ENCODE measurements at regions not wholly inside any gene's neighbourhood (a gene's known extent, or its start where the extent isn't known, plus 50 kb on each side); places are given as distances from the start of the nearest gene placed in this dataset.
"Not testable (repeated sequence)": the region's sequence is repeated elsewhere in the genome, so short reads cannot be mapped to it uniquely, and the experiment has no call there.

GRCh38 chr4:81343536-81343935 is 128.2 kb downstream of the RASGEF1B start:
- Mint-ChIP-seq H3K27me3 (ENCODE audit: low read depth) (no peaks in the 10 kb centered on the region), H3K9me3 (no peaks in the 10 kb centered on the region), H3K27ac (no peak overlapping the region), H3K4me1 (ENCODE audit: low read depth) (no peaks in the 10 kb centered on the region), H3K4me3 (no peak overlapping the region), H3K36me3 (ENCODE audit: low read depth) (no peaks in the 10 kb centered on the region)
- no peak for DNase-seq (ENCODE audit: low spot score)

GRCh38 chr4:81343046-81343445 is 128.0 kb upstream of the PRKG2 start:
- no peaks in the 10 kb centered on the region for H3K9me3 Mint-ChIP-seq
- DNase-seq (ENCODE audit: low spot score) = no peak
- H3K4me1 Mint-ChIP-seq (ENCODE audit: low read depth) = no peaks in the 10 kb centered on the region
- no peak overlapping the region for H3K4me3 Mint-ChIP-seq
- H3K36me3 Mint-ChIP-seq (ENCODE audit: low read depth) = no peaks in the 10 kb centered on the region
- H3K27me3 Mint-ChIP-seq (ENCODE audit: low read depth) = no peaks in the 10 kb centered on the region
- no peak overlapping the region for H3K27ac Mint-ChIP-seq

DNA sequence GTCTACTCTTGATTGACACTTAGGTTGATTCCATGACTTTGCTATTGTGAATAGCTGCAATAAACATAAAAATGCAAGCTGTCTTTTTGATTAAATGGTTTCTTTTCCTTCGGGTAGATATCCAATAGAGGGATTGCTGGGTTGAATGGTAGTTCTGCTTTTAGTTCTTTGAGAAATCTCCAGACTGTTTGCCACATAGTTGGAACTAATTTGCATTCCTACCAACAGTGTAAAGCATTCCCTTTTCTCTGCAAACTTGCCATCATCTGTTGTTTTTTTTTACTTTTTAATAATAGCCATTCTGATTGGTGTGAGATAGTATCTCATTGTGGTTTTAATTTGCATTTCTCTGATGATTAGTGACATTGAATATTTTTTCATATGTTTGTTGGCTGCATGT is 122.2 kb upstream of the PRKG2 start:
- Mint-ChIP-seq H3K4me1 (ENCODE audit: low read depth) (no peaks in the 10 kb centered on the region), H3K4me3 (no peak overlapping the region), H3K27me3 (ENCODE audit: low read depth) (no peaks in the 10 kb centered on the region), H3K36me3 (ENCODE audit: low read depth) (no peaks in the 10 kb centered on the region), H3K9me3 (no peaks in the 10 kb centered on the region), H3K27ac (no peak overlapping the region)
- no peak for DNase-seq (ENCODE audit: low spot score)

DNA sequence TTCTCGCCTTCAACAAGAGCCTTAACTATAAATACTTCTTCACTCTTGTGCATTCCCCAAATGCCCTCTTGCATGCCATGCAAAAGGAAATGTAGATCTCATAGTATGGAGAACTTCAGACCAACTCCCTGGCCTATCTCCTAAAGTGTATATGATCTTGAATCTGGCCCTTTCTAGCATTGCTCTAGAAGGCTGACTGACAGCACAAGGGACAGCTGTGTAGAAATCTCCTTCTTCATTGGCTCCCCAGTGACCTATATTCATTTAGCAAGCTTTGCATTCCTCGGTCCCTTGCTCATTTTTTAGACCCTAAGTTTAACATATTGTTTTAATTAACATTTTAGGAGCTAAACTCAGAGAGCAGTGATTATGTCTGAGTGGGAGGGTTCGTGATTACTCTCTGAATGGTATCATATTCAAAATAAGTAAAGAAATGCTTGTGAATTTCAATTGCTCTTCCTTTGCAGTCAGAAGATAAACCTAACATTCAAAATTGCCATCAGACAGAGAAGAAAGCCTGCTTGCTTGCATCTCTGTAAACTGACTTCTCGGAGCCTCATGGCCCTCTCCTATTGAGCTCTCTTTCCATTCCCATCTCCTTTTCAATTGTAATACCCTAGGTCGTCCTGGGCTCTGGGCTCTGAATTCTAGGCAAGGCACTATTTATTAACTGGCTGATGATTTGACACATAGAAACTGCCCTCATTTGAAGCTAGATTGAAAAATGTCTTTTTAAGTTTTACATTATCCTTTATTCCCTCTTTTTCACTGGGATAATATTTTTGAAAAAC is 120.3 kb upstream of the PRKG2 start:
- Mint-ChIP-seq H3K4me3 (no peak overlapping the region), H3K4me1 (ENCODE audit: low read depth) (no peaks in the 10 kb centered on the region), H3K27ac (no peak overlapping the region), H3K27me3 (ENCODE audit: low read depth) (no peaks in the 10 kb centered on the region), H3K9me3 (no peaks in the 10 kb centered on the region), H3K36me3 (ENCODE audit: low read depth) (no peaks in the 10 kb centered on the region)
- no peak for DNase-seq (ENCODE audit: low spot score)

GRCh38 chr4:81330018-81330417 is 115.0 kb upstream of the PRKG2 start:
- Mint-ChIP-seq H3K4me1 (ENCODE audit: low read depth) (no peaks in the 10 kb centered on the region), H3K36me3 (ENCODE audit: low read depth) (no peaks in the 10 kb centered on the region), H3K4me3 (no peak overlapping the region), H3K27ac (no peak overlapping the region), H3K9me3 (no peaks in the 10 kb centered on the region), H3K27me3 (ENCODE audit: low read depth) (peaks cover 6% of the 10 kb centered on the region)
- no peak for DNase-seq (ENCODE audit: low spot score)

DNA sequence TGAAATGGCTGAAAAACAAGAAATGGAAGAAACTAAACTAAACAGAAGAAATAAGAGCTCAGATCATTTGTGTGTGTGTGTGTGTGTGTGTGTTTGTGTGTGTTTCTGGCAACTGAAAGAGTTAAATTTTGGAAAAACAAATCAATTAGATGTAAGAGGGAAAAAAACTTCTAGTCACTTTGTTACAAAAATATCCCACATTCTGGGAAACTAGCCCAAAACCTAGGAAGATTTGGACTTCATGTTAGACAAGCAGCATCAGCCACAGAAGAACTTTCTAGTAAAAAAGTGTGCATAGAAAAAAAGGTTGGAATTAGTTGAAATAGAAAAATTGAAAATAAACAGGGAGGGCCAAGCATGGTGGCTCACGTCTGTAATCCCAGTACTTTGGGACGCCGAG is 111.6 kb upstream of the PRKG2 start:
- Mint-ChIP-seq H3K27ac (no peak overlapping the region), H3K4me1 (ENCODE audit: low read depth) (no peaks in the 10 kb centered on the region), H3K27me3 (ENCODE audit: low read depth) (peaks cover 6% of the 10 kb centered on the region), H3K36me3 (ENCODE audit: low read depth) (no peaks in the 10 kb centered on the region), H3K4me3 (no peak overlapping the region), H3K9me3 (no peaks in the 10 kb centered on the region)
- no peak for DNase-seq (ENCODE audit: low spot score)

DNA sequence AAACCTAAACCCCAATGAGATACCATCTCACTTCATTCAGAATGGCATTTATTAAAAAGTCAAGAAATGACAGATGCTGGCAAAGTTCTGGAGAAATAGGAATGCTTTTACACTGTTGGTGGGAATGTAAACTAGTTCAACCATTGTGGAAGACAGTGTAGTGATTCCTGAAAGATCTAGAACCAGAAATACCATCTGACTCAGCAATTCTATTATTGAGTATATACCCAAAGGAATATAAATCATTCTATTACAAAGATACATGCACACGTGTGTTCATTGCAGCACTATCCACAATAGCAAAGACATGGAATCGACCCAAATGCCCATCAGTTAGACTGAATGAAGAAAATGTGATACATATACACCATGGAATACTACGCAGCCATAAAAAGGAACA is 109.6 kb upstream of the PRKG2 start:
- H3K27me3 Mint-ChIP-seq (ENCODE audit: low read depth); DNase-seq (ENCODE audit: low spot score): not testable (repeated sequence)

DNA sequence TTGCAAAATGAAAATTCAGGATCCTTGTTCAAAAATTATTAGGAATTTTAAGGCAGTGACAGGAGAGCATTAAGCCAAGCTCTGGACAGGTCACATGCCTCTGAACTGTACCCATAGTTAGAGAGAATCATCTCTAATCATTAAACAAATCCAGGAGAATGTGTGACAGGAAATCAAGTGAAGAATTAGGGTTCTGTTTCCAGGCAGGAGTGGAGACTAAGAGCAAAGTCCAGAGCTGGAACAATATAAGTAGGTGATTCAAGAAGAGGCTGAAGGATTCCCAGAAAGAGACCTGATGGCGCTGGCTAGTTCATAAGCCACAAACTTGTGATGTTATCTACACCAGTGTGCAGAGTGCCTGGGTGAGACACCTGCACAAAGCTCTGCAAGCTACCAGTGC is 104.6 kb upstream of the PRKG2 start:
- H3K9me3 Mint-ChIP-seq = no peaks in the 10 kb centered on the region
- H3K4me3 Mint-ChIP-seq = no peak overlapping the region
- H3K27ac Mint-ChIP-seq = no peak overlapping the region
- H3K36me3 Mint-ChIP-seq (ENCODE audit: low read depth) = no peaks in the 10 kb centered on the region
- H3K27me3 Mint-ChIP-seq (ENCODE audit: low read depth) = no peaks in the 10 kb centered on the region
- no peak for DNase-seq (ENCODE audit: low spot score)
- no peaks in the 10 kb centered on the region for H3K4me1 Mint-ChIP-seq (ENCODE audit: low read depth)

More for the DNA sequence above, 109.6 kb upstream of the PRKG2 start:
- not testable (repeated sequence) for H3K27ac Mint-ChIP-seq; H3K9me3 Mint-ChIP-seq; H3K4me1 Mint-ChIP-seq (ENCODE audit: low read depth); H3K4me3 Mint-ChIP-seq; H3K36me3 Mint-ChIP-seq (ENCODE audit: low read depth)

DNA sequence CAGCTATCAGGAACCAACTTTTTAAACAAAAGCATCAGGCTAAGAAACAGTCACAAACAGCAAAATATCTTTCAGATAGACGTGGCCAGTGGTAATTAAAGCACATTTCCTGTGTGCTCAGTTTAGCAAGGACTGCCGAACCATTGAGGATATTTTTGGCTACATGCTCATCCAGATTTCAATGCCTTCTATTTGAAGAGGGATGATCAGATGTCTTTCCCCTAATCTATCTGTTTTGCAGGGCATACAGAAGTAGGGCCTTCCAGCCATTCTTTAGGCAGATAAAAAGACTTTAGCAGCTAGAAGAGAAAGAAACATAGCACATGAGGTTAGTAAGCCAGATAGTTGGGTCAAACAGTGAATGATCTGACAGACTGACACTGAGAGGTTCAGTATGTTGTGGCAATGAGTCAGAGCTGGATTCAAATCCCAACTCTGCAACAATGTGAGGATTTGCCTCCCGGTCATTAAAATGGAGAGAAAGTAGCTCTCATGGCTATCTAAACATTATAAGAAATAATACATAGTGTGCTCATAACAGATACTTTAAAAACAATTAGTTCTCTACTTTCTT is 100.0 kb upstream of the PRKG2 start:
- Mint-ChIP-seq H3K9me3 (no peaks in the 10 kb centered on the region), H3K27ac (no peak overlapping the region), H3K36me3 (ENCODE audit: low read depth) (no peaks in the 10 kb centered on the region), H3K27me3 (ENCODE audit: low read depth) (no peaks in the 10 kb centered on the region), H3K4me1 (ENCODE audit: low read depth) (no peaks in the 10 kb centered on the region), H3K4me3 (no peak overlapping the region)
- no peak for DNase-seq (ENCODE audit: low spot score)

DNA sequence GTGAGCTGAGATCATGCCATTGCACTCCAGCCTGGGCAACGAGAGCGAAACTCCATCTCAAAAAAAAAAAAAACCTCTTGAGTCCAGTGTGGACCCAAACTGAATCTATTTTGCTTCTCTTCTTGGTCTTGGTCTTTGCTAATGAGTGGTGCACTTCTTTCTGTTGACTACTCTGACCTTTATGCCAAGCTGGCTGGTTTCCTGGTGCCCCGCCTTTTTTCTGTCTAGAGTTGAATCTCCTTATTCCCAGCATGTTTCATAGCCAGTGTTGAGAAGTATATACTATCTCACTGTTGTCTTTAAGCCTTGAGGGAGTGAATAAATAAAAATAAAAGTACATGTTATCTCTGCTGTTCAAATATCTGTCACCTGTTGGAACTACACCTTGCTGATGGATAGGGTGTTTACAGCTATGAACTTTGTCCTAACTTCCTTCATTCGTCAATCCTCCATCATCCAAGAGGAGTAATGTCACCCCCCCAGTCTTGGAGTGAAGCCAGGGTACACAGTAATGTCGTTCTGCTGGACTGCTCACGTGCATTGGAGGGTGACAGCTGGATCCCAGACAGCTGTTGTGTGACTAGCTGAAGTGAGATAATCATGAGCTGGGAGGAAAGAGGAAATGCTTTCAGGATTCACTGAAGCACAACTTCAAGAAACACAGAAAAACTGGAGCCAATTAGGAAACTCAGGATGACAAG is 99.3 kb upstream of the PRKG2 start:
- no peaks in the 10 kb centered on the region for H3K4me1 Mint-ChIP-seq (ENCODE audit: low read depth)
- no peaks in the 10 kb centered on the region for H3K36me3 Mint-ChIP-seq (ENCODE audit: low read depth)
- no peak overlapping the region for H3K4me3 Mint-ChIP-seq

GRCh38 chr4:81307991-81308390 is 93.0 kb upstream of the PRKG2 start:
- no peaks in the 10 kb centered on the region for H3K36me3 Mint-ChIP-seq (ENCODE audit: low read depth)
- H3K4me1 Mint-ChIP-seq (ENCODE audit: low read depth) = no peaks in the 10 kb centered on the region
- no peak overlapping the region for H3K4me3 Mint-ChIP-seq
- no peak overlapping the region for H3K27ac Mint-ChIP-seq
- no peak for DNase-seq (ENCODE audit: low spot score)
- H3K9me3 Mint-ChIP-seq = no peaks in the 10 kb centered on the region
- no peaks in the 10 kb centered on the region for H3K27me3 Mint-ChIP-seq (ENCODE audit: low read depth)

More for the DNA sequence above, 99.3 kb upstream of the PRKG2 start:
- H3K9me3 Mint-ChIP-seq = no peaks in the 10 kb centered on the region
- H3K27me3 Mint-ChIP-seq (ENCODE audit: low read depth) = no peaks in the 10 kb centered on the region
- no peak overlapping the region for H3K27ac Mint-ChIP-seq
- no peak for DNase-seq (ENCODE audit: low spot score)

- Mint-ChIP-seq H3K27me3 (ENCODE audit: low read depth) (no peaks in the 10 kb centered on the region), H3K9me3 (no peaks in the 10 kb centered on the region), H3K4me3 (no peak overlapping the region), H3K36me3 (ENCODE audit: low read depth) (no peaks in the 10 kb centered on the region), H3K4me1 (ENCODE audit: low read depth) (no peaks in the 10 kb centered on the region), H3K27ac (no peak overlapping the region)
- no peak for DNase-seq (ENCODE audit: low spot score)
Observed at GRCh38 chr4:81304871-81305270, 89.8 kb upstream of the PRKG2 start.

DNA sequence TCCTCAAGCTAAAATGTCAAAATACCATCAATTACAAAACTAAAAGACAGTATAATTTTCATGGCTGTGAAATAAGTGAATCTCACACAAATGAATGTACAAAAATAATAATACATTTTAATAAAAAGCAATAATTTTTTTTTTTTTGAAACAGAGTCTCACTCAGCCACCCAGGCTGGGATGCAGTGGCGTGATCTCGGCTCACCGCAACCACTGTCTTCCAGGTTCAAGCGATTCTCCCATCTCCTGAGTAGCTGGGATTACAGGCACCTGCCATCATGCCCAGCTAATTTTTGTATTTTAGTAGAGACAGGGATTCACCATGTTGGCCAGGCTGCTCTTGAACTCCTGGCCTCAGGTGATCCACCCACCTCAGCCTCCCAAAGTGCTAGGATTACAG is 85.3 kb upstream of the PRKG2 start:
- H3K4me1 Mint-ChIP-seq (ENCODE audit: low read depth); H3K27ac Mint-ChIP-seq; H3K27me3 Mint-ChIP-seq (ENCODE audit: low read depth); H3K9me3 Mint-ChIP-seq; H3K36me3 Mint-ChIP-seq (ENCODE audit: low read depth); DNase-seq (ENCODE audit: low spot score); H3K4me3 Mint-ChIP-seq: not testable (repeated sequence)

GRCh38 chr4:81290813-81291212 is 75.8 kb upstream of the PRKG2 start:
- no peaks in the 10 kb centered on the region for H3K4me1 Mint-ChIP-seq (ENCODE audit: low read depth)
- DNase-seq (ENCODE audit: low spot score) = no peak
- H3K27me3 Mint-ChIP-seq (ENCODE audit: low read depth) = no peaks in the 10 kb centered on the region
- no peaks in the 10 kb centered on the region for H3K36me3 Mint-ChIP-seq (ENCODE audit: low read depth)
- no peaks in the 10 kb centered on the region for H3K9me3 Mint-ChIP-seq
- no peak overlapping the region for H3K4me3 Mint-ChIP-seq
- H3K27ac Mint-ChIP-seq = no peak overlapping the region
